ENCODE measurements at regions not wholly inside any gene's neighbourhood (a gene's known extent, or its start where the extent isn't known, plus 50 kb on each side); places are given as distances from the start of the nearest gene placed in this dataset.

DNA sequence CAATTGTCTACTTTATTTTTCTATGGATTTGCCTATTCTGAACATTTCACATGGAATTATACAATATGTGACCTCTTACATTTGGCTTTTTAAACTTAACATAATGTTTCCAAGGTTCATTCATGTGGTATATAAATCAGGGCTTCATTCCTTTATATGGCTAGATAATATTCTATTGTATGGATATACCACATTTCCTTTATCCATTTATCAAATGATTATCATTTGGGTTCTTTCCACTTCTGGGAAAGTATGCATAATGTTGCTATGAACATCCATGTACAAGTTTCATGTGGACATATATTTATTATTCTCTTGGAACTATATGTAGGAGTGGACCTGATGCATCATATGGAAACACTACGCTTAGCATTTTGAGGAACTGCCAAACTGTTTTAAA is 99.7 kb upstream of the NCKAP5 start:
- DNase-seq = no peak

DNA sequence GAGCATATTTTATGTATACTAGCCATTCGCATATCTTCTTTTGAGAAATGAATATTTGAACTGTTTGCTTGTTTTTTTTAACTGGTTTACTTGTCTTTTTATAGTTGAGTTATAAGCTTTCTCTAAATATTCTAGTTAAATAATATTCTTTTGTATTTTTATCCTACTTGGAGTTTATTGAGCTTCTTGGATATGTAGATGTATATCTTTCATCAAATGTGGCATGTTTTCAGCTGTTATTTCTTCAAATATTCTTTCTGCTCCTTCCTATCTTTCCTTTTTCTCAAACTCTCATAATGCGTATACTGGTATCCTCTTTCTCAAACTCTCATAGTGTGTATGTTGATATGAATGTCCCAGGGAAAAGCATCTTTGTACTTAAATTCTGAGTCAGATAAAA is 100.3 kb upstream of the NCKAP5 start:
- DNase-seq = no peak

DNA sequence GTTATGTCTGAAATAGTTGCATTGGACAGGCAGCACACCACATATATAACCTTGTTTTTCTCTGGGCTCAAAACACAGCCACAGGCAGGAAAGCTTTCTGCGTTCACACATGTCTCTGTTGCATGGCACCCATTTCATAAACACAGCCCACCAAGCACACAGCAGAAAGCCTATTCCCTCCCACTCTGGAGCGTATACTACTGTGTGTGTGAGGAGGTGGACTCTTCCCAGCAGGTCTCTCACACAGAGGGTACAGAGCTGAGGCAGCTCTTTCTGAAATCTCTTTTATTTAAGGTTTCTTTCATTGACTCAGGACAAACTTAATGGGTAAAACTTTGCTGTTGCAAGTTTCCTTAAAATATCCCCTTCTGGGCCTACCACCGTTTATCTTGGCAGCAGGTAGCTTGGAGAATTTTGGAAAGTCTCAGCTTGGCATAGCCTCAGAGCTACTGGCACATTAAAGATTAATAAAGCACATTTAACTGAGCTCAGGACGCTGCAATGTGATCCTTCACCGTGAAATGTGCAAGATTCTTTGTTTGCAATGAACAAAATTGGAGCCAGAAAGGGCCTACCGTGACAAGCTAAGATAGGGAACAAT is 105.1 kb upstream of the NCKAP5 start:
- no peak for DNase-seq

DNA sequence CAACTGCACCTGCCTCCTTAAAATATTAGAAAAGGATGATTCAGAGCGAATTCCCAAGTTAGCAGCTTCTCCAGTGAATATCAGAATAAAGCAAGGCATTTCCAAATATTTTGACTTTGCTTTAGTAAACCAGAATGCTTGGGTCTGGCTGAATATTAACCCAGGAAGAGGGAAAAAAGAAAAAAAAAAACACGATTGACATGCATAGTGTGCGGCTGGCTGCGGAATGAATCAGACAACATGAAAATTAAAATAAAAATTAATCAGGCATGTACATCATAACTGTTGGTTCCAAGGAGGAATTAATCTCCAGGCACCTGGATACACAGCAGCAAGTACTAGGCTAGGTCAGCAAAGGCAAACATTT is 105.8 kb upstream of the NCKAP5 start:
- no peak for DNase-seq

DNA sequence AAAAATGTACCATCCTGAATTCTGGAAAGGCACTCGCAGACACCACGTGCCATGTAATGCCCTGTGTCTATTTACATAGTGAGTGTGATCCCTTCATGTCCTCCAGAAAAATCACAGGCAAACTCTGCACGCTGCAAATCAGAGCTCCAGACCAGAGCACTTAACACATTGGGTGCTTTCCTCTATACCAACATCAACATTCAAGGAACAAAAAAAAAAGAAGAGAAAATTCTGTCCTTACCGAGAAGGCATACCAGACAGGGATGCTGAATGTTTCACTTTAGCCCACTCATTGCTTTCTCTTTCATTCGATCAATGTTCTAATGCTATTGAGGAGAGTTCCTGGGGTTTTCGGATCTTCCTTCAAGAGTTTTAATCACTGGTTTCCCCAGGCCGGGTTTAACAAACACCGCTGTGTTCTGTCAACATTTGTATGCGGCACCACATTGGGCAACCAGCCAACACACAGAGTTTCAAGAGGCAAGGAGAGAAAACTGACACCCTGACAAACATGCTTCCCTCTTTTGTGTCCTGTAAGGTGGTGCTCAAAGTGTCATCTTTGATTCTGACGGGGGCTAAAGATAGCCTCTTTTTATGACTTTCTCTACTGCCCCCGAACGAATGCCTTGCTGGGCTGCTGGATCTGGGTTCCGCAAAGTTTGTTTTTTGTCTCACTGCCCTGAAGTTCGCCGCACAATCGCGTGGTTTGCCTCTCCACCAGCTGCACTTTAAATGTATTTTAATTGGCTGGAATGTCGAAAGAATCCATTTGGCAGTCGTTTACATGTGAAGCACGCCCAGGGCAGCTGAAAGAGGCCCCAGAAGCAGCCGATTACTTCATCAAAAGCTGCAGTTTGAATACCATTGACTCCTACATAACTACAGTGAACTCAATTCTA is 106.4 kb upstream of the NCKAP5 start:
- DNase-seq = no peak

DNA sequence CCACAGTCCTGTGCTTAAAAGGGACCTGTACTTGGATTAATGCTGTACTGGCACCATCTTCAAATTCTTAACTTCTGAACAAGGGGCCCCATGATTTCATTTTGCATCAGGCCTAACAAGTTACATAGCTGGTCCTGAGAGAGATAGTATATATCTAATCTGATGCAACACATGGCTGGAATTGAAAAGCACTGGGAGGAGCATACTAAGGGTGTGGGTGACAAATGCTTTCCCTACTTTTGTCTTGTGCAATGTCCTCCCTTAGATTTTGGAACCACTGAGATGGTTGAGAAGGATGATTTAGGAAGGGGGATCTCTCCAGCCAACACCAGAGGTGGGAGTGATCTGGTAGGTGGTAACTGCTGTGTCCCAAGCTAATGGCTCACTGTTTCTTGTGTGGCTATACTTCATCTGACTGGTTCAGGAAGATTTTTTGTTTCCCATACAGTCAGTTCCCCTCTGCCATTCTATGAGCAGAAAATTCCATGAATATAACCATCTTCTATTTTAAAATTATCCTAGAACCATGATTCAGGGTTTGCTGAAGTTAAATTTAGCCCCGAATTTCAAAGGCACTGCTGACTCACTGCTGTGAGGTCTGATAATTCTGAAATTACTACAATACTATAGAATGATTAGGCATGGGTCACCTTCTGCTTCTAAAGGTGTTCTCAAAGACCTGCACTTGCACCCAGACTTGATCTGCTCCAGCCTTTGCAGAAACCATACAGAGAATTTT is 108.3 kb upstream of the NCKAP5 start:
- DNase-seq = no peak

DNA sequence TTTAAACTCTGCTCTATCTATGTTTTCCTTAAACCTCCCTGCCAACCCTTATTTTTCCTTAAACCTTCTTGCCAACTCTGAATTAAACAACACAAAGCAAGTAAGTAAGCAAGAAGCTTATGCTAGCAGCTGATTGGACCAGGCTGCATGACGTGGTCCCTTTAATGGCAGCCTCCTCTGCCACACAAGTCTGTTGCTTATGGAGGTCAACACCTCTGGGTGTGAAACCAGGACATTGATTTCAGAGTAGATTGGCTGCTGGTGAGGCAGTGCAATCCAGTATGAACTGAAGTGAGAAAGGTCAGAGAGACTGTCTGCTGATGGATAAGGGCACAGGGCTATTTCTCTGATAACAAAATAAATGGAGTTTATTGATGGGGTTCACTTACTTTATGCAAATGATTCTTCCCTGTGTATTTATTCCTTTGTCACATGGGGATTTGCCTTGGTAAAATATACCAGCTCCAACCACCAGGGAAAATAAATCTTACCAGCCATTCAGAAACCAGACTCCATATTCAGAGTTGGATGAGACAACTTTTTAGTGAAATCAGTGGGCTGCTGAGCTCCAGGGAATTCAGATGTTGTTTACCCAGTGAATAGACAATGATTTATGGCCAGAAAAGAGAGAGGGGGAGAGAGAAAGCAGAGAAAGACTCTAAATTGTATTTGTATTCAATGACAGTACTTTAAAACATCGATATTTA is 112.2 kb upstream of the NCKAP5 start:
- no peak for DNase-seq

DNA sequence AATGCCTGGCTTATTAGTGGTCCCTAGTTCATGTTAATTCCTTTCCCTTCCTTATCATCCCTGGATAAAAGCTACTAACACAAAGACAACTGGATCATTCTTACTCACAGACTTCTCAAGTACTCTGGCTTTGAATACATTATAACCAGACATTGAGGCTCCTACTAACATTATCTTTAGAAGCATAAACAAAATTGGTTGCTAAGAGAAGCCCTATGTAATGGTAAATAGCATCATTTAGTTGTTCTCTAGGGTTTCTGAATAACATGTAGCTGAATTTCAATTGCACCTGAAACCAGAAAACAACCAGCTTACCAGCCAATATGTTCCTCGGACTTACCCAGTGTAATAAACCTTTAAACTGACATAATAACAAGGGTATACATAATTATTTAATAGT is 114.1 kb upstream of the NCKAP5 start:
- DNase-seq = no peak

DNA sequence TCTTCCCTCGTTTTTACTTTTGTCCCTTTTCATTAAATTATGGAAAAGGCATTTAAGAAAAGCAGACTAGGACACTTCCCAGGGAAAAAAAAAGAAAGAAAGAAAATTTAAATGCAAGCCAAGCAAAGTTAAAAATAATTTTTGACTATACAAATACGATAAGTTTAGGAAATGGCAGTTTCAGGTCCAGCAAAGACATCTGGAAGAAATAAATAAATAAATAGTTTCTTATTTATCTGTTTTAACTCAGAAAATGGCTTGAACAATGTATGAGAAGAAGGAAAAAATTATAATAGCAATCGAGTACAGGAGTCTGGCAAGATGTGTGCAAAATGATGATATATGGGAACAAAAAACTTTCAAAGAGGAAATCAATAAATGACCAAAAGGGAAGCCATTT is 114.6 kb upstream of the NCKAP5 start:
- no peak for DNase-seq

DNA sequence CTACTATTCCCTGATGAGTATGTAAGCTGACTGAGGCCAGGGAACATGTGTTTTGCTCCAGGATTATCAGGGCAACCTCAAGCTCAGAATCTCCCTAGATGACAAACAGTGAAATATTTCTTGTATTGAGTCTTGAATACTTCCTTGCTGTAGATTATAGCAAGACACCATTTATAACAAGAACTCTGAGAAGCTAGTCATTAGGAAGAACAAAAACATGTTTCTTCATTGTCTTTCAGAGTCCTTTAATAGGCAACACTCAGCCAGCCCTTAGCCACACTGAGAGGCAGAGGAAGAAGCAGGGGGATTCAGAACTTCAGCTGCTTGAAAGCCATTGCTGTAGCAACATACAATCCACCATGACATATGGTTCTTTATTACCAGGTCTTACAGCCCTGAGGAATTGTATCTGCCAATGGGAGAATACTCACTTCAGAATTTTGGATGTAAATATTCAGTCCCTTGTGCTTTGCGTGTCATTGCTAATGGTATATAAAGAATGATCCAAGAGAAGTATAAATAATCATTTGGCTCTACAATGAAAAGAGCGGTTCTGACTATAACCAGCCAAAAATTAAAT is 117.5 kb upstream of the NCKAP5 start:
- DNase-seq = no peak

DNA sequence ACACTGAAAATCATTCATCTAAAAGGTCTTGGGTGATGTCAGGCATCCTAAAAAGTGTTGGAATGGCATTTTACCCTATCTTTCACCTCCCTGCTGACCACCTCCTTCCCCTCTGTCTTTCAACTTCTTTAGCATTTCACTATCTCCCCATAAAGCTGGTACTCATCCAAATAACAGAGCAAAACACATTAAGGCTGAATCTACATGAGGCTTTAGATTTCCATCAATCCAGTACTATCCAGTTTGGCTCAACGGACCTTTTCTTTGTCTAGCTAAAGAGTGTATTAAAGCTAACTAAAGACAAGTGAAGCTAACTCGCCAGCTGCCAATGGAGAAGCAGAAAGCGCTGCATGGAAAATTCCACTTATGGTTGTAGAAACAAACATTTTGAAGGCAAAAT is 122.5 kb upstream of the NCKAP5 start:
- DNase-seq = no peak

DNA sequence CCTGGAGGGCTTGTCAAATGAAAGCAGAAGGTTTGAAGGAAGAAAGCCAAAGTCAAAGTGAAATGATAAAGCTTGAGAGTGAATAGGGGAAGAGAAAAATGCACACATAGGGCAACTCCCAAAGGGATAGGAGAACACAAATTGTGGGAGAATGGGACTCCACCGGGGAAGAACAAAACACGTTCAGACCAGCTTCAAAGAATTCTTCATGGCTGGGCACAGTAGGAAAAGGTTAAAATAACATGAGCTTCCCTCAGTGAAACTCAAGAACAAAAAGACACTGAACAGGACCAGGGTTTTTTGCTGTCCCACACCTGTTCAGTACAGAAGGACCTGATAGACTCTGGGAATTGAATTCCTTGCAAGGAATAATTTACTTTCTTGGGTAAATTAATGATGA is 123.1 kb upstream of the NCKAP5 start:
- no peak for DNase-seq

DNA sequence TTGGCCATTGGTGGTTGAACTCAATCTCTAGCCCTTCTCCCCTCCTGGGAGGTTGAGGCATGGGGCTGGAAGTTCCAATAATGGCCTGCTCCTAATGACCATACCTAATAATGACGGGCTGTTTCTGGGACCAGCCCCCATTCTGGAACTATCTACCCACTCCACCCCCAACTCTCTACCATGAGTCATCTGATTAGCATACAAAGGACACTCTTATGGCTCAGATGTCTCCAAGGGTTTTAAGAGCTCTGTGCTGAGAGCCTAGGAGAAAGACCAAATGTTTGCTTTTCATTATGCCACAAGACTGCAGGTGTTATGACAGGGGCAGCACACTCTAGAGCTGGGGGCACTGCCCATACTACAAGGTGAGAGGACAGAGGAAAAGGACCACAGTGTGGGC is 137.0 kb upstream of the NCKAP5 start:
- DNase-seq = no peak

DNA sequence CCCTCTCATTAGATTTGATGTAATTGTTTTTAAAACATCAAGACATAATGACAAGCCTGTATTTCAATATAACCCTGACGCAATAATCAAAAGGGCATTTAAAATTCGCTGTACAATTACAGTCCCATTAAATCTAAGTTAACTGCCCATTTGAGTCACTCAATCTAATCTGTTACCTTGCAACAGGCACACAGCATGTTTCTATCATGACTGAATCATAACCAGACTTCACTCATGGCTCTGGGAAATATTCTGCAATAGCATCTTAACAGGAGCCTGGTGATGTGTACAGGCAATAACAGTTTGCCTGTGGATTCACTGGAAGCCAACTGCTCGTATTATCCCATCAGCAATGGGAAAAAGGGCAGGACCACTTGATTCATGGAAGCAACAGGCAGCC is 142.3 kb upstream of the NCKAP5 start:
- DNase-seq = no peak

DNA sequence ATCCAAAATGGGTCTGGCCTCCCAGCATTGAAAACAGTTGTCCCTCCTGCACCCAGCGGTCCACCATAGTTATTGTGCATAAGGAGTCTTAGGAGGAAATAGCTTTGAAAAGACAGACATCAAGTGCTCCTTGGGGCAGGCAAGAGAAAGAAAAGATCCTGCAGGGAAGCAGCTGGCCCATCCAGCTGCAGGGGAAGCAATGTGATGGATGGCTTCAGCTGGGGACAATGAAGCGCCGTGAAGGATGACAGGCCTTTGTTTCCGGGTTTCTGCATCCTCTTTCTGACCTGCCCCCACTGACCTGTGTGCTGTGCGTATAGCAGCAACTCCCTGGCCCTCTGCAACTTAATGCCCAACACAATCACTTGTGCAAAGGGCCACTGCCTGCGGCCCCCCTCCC is 142.9 kb upstream of the NCKAP5 start:
- DNase-seq = no peak

DNA sequence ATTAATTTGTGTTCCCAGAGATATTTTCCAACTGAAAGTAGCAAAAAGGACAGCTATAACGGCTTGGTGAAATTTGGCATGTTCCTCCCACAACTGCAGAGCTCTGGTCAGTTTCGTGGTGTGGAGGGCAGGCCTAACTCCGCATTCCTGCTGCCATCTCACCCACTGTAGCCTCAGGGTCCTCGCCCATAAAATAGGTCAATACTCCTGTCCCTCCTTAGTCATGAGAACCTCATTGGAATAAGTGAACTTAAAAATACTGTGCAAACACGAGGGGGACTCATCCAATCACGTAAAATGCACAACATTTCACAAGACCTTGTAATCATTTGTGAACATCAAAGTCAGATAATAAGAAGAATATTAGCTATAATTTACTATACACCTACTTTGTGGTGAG is 143.5 kb upstream of the NCKAP5 start:
- DNase-seq = no peak

DNA sequence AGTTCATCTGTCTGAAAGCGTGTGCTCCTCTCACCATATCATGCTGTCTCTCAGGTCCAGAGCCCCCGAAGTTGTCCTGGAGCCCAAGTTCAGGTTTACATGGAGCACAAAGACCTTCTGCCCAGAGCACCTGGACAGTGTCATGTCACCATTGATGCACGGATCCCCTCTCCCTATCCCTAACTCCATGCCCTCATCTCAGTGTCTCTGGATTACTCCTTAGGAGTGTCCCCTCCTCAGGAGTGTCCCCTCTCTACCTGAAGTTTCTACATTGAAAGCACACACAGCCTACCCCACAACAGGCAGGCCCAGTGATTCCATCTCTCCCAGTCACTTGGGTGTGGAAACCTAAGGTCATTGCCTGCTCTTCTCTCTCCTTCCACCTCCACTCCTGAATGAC is 144.1 kb upstream of the NCKAP5 start:
- no peak for DNase-seq

DNA sequence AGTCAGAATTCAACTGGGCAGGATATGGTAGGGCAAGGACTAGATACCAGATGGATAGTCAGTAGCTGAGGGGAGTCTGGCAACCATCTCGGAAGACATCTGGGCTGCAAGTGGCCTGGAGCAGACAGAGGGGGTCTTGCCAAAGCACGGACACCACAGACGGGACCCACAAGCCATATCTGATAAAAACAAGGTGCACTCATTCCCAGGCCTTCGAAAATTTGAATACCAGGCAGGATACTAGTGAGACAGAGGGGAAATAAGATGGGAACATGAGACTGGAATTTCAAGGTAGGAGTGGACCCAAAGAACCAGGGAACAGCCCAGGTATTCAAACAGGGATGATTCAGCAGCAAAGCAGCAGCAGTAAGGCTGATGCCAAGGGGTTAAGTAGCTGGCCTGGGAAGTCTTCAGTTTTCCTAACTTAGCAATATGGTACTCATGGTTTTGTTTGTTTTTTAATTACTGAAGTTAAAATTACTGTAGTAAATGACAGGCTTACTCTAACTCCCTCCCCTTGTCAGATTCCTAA is 144.9 kb upstream of the NCKAP5 start:
- DNase-seq = no peak

DNA sequence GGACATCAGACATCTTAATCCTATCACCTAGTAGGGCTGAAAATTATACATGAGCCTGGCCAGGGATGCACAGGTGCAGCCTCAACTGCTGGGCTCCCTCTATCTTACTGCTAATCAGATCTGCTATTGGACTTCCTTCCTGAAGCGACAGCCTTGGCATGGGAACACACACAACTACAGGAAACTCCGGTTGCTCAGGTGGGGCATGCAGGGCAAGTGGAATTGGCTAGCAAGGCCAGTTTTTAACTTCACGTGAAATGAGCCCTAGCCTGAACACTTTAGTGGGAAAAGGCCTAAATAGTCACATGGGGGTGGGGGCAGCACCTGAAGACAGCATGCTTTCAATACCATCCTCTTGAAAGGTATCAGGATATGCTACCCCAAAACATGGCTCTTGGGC is 147.9 kb upstream of the NCKAP5 start:
- DNase-seq = no peak

DNA sequence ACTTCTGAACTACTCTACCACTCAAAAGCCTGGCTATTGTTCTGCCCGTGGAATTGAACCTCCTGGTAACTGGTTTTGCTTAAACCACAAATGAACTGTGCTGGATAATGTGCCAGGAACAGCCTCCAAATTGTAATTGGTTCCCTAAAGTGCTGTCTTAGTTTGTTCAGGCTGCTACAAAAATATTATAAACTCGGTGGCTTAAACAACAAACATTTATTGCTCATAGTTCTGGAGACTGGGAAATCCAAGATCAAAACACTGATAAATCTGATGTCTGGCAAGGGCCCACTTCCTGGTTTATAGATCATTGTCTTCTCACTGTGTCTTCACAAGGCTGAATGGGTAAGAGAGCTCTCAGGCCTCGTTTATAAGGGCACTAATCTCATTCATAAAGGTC is 149.2 kb upstream of the NCKAP5 start:
- no peak for DNase-seq

DNA sequence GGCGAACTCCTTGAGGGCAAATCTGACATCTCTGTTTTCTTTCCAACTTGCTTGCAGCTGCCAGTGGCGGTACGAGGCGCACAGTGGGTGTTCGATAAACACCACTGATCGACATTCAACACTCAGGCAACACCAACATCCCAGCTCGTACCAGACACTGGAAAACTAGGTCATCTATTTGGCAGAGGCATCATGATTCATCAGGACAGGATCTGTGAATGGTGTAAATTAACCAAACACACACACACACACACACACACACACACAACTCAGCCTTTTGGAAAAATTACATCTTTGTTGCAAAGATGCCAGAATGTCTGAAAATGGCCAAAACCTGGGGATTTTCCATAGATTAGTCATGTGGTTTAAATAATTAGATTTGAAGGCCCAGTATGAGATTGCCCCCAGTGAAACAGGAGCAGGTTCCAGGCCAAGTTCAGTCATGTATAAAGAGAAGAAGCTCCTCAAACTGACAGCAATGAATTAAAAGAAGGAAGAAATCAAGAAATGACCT is 150.5 kb upstream of the NCKAP5 start:
- DNase-seq = no peak

DNA sequence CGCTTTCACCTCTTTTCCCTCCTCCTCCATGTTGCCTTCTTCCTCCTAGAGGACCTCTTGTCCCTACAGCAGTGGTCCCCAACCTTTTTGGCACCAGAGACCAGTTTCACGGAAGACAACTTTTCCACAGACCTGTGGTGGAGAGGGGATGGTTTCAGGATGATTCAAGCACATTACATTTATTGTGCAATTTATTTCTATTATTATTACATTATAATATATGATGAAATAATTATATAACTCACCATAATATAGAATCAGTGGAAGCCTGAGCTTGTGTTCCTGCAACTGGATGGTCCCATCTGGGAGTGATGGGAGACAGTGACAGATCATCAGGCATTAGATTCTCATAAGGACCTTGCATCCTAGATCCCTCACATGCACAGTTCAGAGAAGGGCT is 152.2 kb upstream of the NCKAP5 start:
- no peak for DNase-seq

DNA sequence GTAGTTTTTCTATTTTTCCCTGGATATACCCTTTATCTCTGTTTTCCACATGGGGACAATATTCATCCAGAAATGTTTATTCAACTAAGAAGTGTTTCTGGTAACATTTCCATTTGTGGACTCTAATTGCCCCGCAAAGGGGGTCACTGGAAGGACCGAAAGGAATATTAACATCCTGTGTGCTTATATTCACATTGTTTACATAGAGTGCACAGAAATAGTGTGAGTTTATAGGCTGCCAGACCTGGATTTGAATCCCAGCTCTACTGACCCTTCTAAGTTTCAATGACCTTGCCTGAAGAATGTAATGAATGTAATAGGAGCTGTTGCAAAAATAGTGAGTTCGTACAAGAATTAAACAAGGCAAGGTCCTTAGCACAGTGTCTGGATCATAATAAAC is 152.9 kb upstream of the NCKAP5 start:
- DNase-seq = no peak
